ENCODE measurements at regions not wholly inside any gene's neighbourhood (a gene's known extent, or its start where the extent isn't known, plus 50 kb on each side); places are given as distances from the start of the nearest gene placed in this dataset.
A peak's percentile ranks its signal among the peaks of the same experiment; 100 is the strongest.

DNA sequence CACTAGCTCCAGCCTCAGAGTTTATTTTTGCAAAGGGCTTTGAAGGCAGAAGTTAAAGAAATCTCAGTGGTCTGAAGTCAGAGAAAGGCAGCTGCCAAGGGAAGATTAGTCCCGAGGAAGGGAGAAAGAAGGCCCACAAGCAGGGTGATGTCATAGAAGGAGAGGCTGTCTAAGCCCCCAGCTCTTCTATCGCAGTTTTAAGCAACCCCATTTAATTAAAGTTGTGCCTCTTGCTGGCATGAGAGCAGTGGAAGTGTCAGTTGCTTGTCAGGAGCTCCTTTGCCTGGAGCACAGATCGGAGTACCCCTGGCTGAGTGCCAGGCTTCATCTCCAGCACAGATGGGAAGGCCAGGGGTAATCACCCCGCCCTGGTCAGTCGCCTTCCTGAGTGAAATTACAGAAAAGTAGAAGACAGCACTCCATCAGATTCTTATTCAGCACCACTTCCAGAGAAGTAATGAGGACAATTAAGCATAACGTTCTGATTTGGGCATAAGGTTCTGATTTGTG lies 530.7 kb downstream of the EPHB1 start:
- no peak overlapping the region for H3K4me3 ChIP-seq (replicated peaks in 1 of 3)
- TF ChIP-seq POLR2A (IDR thresholded peaks at IDR 0.05), result no peak
- TF ChIP-seq CTCF (IDR thresholded peaks at IDR 0.05), result no peak
- H3K27me3 ChIP-seq, result no peaks in the 10 kb centered on the region
- H3K4me1 ChIP-seq, result peaks cover 14 to 22% of the 10 kb centered on the region in 2 donors
- peak; percentile 46 to 61 for DNase-seq
- peak overlapping the region in 2 of 3 donors; percentile 29 to 47 for H3K27ac ChIP-seq
- intact Hi-C loops (cut with DNase I), result no loop called here
- H3K36me3 ChIP-seq, result no peaks in the 10 kb centered on the region
- H3K9me3 ChIP-seq, result no peaks in the 10 kb centered on the region
- 41 to 50% methylated on average over 6 of the region's 6 CpGs for WGBS, 2 donors

GRCh38 chr3:135326851-135327250 lies 531.8 kb downstream of the EPHB1 start:
- Histone ChIP-seq H3K27me3 (no peaks in the 10 kb centered on the region), H3K4me3 (replicated peaks in 1 of 3) (no peak overlapping the region), H3K36me3 (no peaks in the 10 kb centered on the region), H3K4me1 (peaks cover 14 to 22% of the 10 kb centered on the region in 2 donors), H3K27ac (no peak overlapping the region), H3K9me3 (no peaks in the 10 kb centered on the region)
- 49 to 83% methylated on average over 1 of the region's 1 CpG for WGBS, 2 donors
- TF ChIP-seq CTCF (IDR thresholded peaks at IDR 0.05) (no peak), POLR2A (IDR thresholded peaks at IDR 0.05) (no peak)
- DNase-seq, result no peak
- intact Hi-C loops (cut with DNase I), result no loop called here

GRCh38 chr3:135328036-135328435 lies 533.0 kb downstream of the EPHB1 start:
- intact Hi-C loops (cut with DNase I), result no loop called here
- Histone ChIP-seq H3K27ac (no peak overlapping the region), H3K4me3 (replicated peaks in 1 of 3) (no peak overlapping the region), H3K27me3 (no peaks in the 10 kb centered on the region), H3K4me1 (peaks cover 14 to 22% of the 10 kb centered on the region in 2 donors), H3K9me3 (no peaks in the 10 kb centered on the region), H3K36me3 (no peaks in the 10 kb centered on the region)
- DNase-seq, result no peak
- 89 to 91% methylated on average over 5 of the region's 5 CpGs for WGBS, 2 donors
- TF ChIP-seq POLR2A (IDR thresholded peaks at IDR 0.05) (no peak), CTCF (IDR thresholded peaks at IDR 0.05) (no peak)

GRCh38 chr3:135329479-135329878 lies 534.4 kb downstream of the EPHB1 start:
- peak overlapping the region in 2 of 3 donors; percentile 29 to 36 for H3K27ac ChIP-seq
- TF ChIP-seq CTCF (IDR thresholded peaks at IDR 0.05) (no peak), POLR2A (IDR thresholded peaks at IDR 0.05) (no peak)
- no peaks in the 10 kb centered on the region for H3K27me3 ChIP-seq
- peak; percentile 88 to 93 for DNase-seq
- intact Hi-C loops (cut with DNase I), result no loop called here
- H3K9me3 ChIP-seq, result no peaks in the 10 kb centered on the region
- H3K36me3 ChIP-seq, result no peaks in the 10 kb centered on the region
- WGBS, 2 donors, result 7 to 21% methylated on average over 2 of the region's 2 CpGs
- peaks cover 6 to 14% of the 10 kb centered on the region in 2 donors for H3K4me1 ChIP-seq
- H3K4me3 ChIP-seq (replicated peaks in 1 of 3), result no peak overlapping the region

GRCh38 chr3:135337192-135337591 lies 542.1 kb downstream of the EPHB1 start:
- 0 to 40% methylated on average over 1 of the region's 1 CpG for WGBS, 2 donors
- no peak for DNase-seq

More at GRCh38 chr3:135337192-135337591, 542.1 kb downstream of the EPHB1 start:
- Histone ChIP-seq H3K27ac (no peak overlapping the region), H3K36me3 (no peaks in the 10 kb centered on the region), H3K9me3 (no peaks in the 10 kb centered on the region), H3K4me1 (no peaks in the 10 kb centered on the region), H3K4me3 (replicated peaks in 1 of 3) (no peak overlapping the region), H3K27me3 (no peaks in the 10 kb centered on the region)
- intact Hi-C loops (cut with DNase I), result no loop called here
- TF ChIP-seq CTCF (IDR thresholded peaks at IDR 0.05) (no peak), POLR2A (IDR thresholded peaks at IDR 0.05) (no peak)
